ENCODE measurements at regions not wholly inside any gene's neighbourhood (a gene's known extent, or its start where the extent isn't known, plus 50 kb on each side); places are given as distances from the start of the nearest gene placed in this dataset.

DNA sequence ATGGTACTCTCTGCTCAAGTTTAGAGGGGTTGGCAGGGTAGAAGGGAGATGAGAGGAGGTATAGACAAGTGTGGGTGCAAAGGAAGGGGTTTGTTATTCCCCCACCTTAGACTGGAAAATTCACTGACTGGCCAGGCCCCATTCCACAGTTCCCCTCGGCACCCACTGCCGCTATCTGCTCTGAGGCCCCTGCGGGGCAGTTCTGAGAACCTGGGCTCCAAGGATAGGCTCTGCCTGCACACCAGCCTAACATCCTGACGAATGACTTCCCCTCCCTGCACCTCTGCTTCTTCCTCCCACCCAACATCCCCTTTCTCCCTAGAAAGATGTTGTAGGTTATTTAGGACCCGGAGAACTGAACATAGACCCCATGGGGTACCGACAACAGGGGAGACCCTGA is 303.9 kb upstream of the HDAC4 start:
- TF ChIP-seq, protein P1, sequence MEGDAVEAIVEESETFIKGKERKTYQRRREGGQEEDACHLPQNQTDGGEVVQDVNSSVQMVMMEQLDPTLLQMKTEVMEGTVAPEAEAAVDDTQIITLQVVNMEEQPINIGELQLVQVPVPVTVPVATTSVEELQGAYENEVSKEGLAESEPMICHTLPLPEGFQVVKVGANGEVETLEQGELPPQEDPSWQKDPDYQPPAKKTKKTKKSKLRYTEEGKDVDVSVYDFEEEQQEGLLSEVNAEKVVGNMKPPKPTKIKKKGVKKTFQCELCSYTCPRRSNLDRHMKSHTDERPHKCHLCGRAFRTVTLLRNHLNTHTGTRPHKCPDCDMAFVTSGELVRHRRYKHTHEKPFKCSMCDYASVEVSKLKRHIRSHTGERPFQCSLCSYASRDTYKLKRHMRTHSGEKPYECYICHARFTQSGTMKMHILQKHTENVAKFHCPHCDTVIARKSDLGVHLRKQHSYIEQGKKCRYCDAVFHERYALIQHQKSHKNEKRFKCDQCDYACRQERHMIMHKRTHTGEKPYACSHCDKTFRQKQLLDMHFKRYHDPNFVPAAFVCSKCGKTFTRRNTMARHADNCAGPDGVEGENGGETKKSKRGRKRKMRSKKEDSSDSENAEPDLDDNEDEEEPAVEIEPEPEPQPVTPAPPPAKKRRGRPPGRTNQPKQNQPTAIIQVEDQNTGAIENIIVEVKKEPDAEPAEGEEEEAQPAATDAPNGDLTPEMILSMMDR (IDR thresholded peaks at IDR 0.05): no peak
- TF ChIP-seq POLR2A (IDR thresholded peaks at IDR 0.05): no peak

Measured in testis (tissue), 2 donors.